ENCODE measurements at regions not wholly inside any gene's neighbourhood (a gene's known extent, or its start where the extent isn't known, plus 50 kb on each side); places are given as distances from the start of the nearest gene placed in this dataset.

GRCh38 chr2:21561965-21562364, 438.2 kb downstream of the TDRD15 start:
- in situ Hi-C loops (cut with MboI; ENCODE audit: low sequenced_read_pairs in 4 of 4), result no loop called here
- no peaks in the 10 kb centered on the region for H3K27me3 ChIP-seq
- H3K4me1 ChIP-seq, result no peaks in the 10 kb centered on the region
- no peak overlapping the region for H3K4me3 ChIP-seq
- ATAC-seq (no peak), DNase-seq (no peak)
- intact Hi-C loops (cut with DNase I; ENCODE audit: low total_unique reads), result no loop called here
- no peak overlapping the region for H3K27ac ChIP-seq
- no peaks in the 10 kb centered on the region for H3K9me3 ChIP-seq
- TF ChIP-seq POLR2A (IDR thresholded peaks at IDR 0.05), result no peak
- no peak for TF ChIP-seq CTCF (IDR thresholded peaks at IDR 0.05 in 4 of 5, conservative IDR thresholded peaks at IDR 0.05 in 1 of 5)
- no peaks in the 10 kb centered on the region for H3K36me3 ChIP-seq

- Histone ChIP-seq H3K4me1 (no peaks in the 10 kb centered on the region), H3K27me3 (no peaks in the 10 kb centered on the region), H3K36me3 (no peaks in the 10 kb centered on the region), H3K27ac (no peak overlapping the region), H3K9me3 (no peaks in the 10 kb centered on the region), H3K4me3 (no peak overlapping the region)
- ATAC-seq, result no peak
- DNase-seq, result no peak
- no peak for TF ChIP-seq POLR2A (IDR thresholded peaks at IDR 0.05)
- TF ChIP-seq CTCF (IDR thresholded peaks at IDR 0.05 in 4 of 5, conservative IDR thresholded peaks at IDR 0.05 in 1 of 5), result no peak
- in situ Hi-C loops (cut with MboI; ENCODE audit: low sequenced_read_pairs in 4 of 4) (no loop called here), intact Hi-C loops (cut with DNase I; ENCODE audit: low total_unique reads) (no loop called here)
These were observed 443.6 kb downstream of the TDRD15 start for GRCh38 chr2:21567395-21567794.

- Histone ChIP-seq H3K9me3 (no peaks in the 10 kb centered on the region), H3K27ac (no peak overlapping the region), H3K4me1 (no peaks in the 10 kb centered on the region), H3K36me3 (no peaks in the 10 kb centered on the region), H3K27me3 (no peaks in the 10 kb centered on the region), H3K4me3 (no peak overlapping the region)
- DNase-seq (no peak), ATAC-seq (no peak)
- in situ Hi-C loops (cut with MboI; ENCODE audit: low sequenced_read_pairs in 4 of 4), result no loop called here
- intact Hi-C loops (cut with DNase I; ENCODE audit: low total_unique reads), result no loop called here
- TF ChIP-seq POLR2A (IDR thresholded peaks at IDR 0.05), result no peak
- no peak for TF ChIP-seq CTCF (IDR thresholded peaks at IDR 0.05 in 4 of 5, conservative IDR thresholded peaks at IDR 0.05 in 1 of 5)
These were observed 447.9 kb downstream of the TDRD15 start for GRCh38 chr2:21571686-21572085.

GRCh38 chr2:21580391-21580790, 456.6 kb downstream of the TDRD15 start:
- in situ Hi-C loops (cut with MboI; ENCODE audit: low sequenced_read_pairs in 4 of 4), result no loop called here
- intact Hi-C loops (cut with DNase I; ENCODE audit: low total_unique reads), result no loop called here
- no peak for TF ChIP-seq POLR2A (IDR thresholded peaks at IDR 0.05)
- no peak for TF ChIP-seq CTCF (IDR thresholded peaks at IDR 0.05 in 4 of 5, conservative IDR thresholded peaks at IDR 0.05 in 1 of 5)
- no peaks in the 10 kb centered on the region for H3K9me3 ChIP-seq
- no peaks in the 10 kb centered on the region for H3K36me3 ChIP-seq
- DNase-seq (no peak), ATAC-seq (no peak)
- H3K27ac ChIP-seq, result no peak overlapping the region
- H3K4me3 ChIP-seq, result no peak overlapping the region
- H3K4me1 ChIP-seq, result no peaks in the 10 kb centered on the region
- no peaks in the 10 kb centered on the region for H3K27me3 ChIP-seq

- intact Hi-C loops (cut with DNase I; ENCODE audit: low total_unique reads) (no loop called here), in situ Hi-C loops (cut with MboI; ENCODE audit: low sequenced_read_pairs in 4 of 4) (no loop called here)
- H3K4me1 ChIP-seq, result no peaks in the 10 kb centered on the region
- no peaks in the 10 kb centered on the region for H3K9me3 ChIP-seq
- TF ChIP-seq POLR2A (IDR thresholded peaks at IDR 0.05), result no peak
- no peak for TF ChIP-seq CTCF (IDR thresholded peaks at IDR 0.05 in 4 of 5, conservative IDR thresholded peaks at IDR 0.05 in 1 of 5)
- H3K36me3 ChIP-seq, result no peaks in the 10 kb centered on the region
- no peak overlapping the region for H3K4me3 ChIP-seq
- DNase-seq, result no peak
- H3K27ac ChIP-seq, result no peak overlapping the region
- no peak for ATAC-seq
- H3K27me3 ChIP-seq, result no peaks in the 10 kb centered on the region
These were observed 462.1 kb downstream of the TDRD15 start for GRCh38 chr2:21585881-21586280.

Measured in gastrocnemius medialis (tissue), 4 donors.